ENCODE measurements at regions not wholly inside any gene's neighbourhood (a gene's known extent, or its start where the extent isn't known, plus 50 kb on each side); places are given as distances from the start of the nearest gene placed in this dataset.

GRCh38 chr10:36583690-36584089 lies 541.7 kb upstream of the ANKRD30A start:
- TF ChIP-seq CTCF (conservative IDR thresholded peaks at IDR 0.05) (no peak), EZH2 (IDR thresholded peaks at IDR 0.05; ENCODE audit: low read depth) (no peak)
